ENCODE measurements at regions not wholly inside any gene's neighbourhood (a gene's known extent, or its start where the extent isn't known, plus 50 kb on each side); places are given as distances from the start of the nearest gene placed in this dataset.

GRCh38 chr11:122426073-122426472 lies 229.4 kb upstream of the UBASH3B start:
- TF ChIP-seq CTCF (IDR thresholded peaks at IDR 0.05): no peak
- no peak for ATAC-seq
- no peak overlapping the region for H3K27ac Mint-ChIP-seq
- no peaks in the 10 kb centered on the region for H3K36me3 Mint-ChIP-seq (ENCODE audit: low read depth)
- peaks cover 3% of the 10 kb centered on the region for H3K27me3 Mint-ChIP-seq
- CTCF ChIA-PET: no interaction called here
- H3K9me3 Mint-ChIP-seq: no peaks in the 10 kb centered on the region
- no peak overlapping the region for H3K4me3 Mint-ChIP-seq
- intact Hi-C loops (cut with micrococcal nuclease): no loop called here
- POLR2A ChIA-PET: no interaction called here
- no peaks in the 10 kb centered on the region for H3K4me1 Mint-ChIP-seq (ENCODE audit: low read depth)
- DNase-seq: no peak

- Mint-ChIP-seq H3K4me3 (no peak overlapping the region), H3K27me3 (peaks cover 6% of the 10 kb centered on the region), H3K4me1 (ENCODE audit: low read depth) (no peaks in the 10 kb centered on the region), H3K36me3 (ENCODE audit: low read depth) (no peaks in the 10 kb centered on the region), H3K9me3 (no peaks in the 10 kb centered on the region), H3K27ac (no peak overlapping the region)
- ChIA-PET CTCF (no interaction called here), POLR2A (no interaction called here)
- no peak for ATAC-seq
- no peak for DNase-seq
- TF ChIP-seq CTCF (IDR thresholded peaks at IDR 0.05): no peak
- intact Hi-C loops (cut with micrococcal nuclease): no loop called here
These were observed 230.9 kb upstream of the UBASH3B start for GRCh38 chr11:122424636-122425035.

- no peak for ATAC-seq
- POLR2A ChIA-PET: interaction anchor here (0.7 kb wide), 1 partner anchor 1082 kb away, joined by 3 read pairs; no protein-coding TSS in a partner anchor
These were observed 231.6 kb upstream of the UBASH3B start for GRCh38 chr11:122423886-122424285.

GRCh38 chr11:122423273-122423672 lies 232.2 kb upstream of the UBASH3B start:
- ChIA-PET POLR2A (interaction anchor here (0.7 kb wide), 1 partner anchor 1082 kb away, joined by 3 read pairs; no protein-coding TSS in a partner anchor), CTCF (no interaction called here)
- Mint-ChIP-seq H3K36me3 (ENCODE audit: low read depth) (no peaks in the 10 kb centered on the region), H3K4me3 (no peak overlapping the region), H3K9me3 (no peaks in the 10 kb centered on the region), H3K4me1 (ENCODE audit: low read depth) (no peaks in the 10 kb centered on the region), H3K27ac (no peak overlapping the region), H3K27me3 (peaks cover 4% of the 10 kb centered on the region)
- DNase-seq: no peak
- ATAC-seq: no peak
- intact Hi-C loops (cut with micrococcal nuclease): no loop called here
- TF ChIP-seq CTCF (IDR thresholded peaks at IDR 0.05): no peak

More at GRCh38 chr11:122423886-122424285, 231.6 kb upstream of the UBASH3B start:
- no peaks in the 10 kb centered on the region for H3K36me3 Mint-ChIP-seq (ENCODE audit: low read depth)
- H3K4me3 Mint-ChIP-seq: no peak overlapping the region
- no peaks in the 10 kb centered on the region for H3K9me3 Mint-ChIP-seq
- H3K27me3 Mint-ChIP-seq: peaks cover 4% of the 10 kb centered on the region
- no peak for DNase-seq
- intact Hi-C loops (cut with micrococcal nuclease): no loop called here
- no peak for TF ChIP-seq CTCF (IDR thresholded peaks at IDR 0.05)
- H3K4me1 Mint-ChIP-seq (ENCODE audit: low read depth): no peaks in the 10 kb centered on the region
- CTCF ChIA-PET: no interaction called here
- H3K27ac Mint-ChIP-seq: no peak overlapping the region

- DNase-seq (no peak), ATAC-seq (no peak)
- Mint-ChIP-seq H3K4me1 (ENCODE audit: low read depth) (no peaks in the 10 kb centered on the region), H3K27me3 (peaks cover 4% of the 10 kb centered on the region), H3K9me3 (no peaks in the 10 kb centered on the region), H3K27ac (no peak overlapping the region), H3K4me3 (no peak overlapping the region), H3K36me3 (ENCODE audit: low read depth) (no peaks in the 10 kb centered on the region)
- intact Hi-C loops (cut with micrococcal nuclease): no loop called here
- POLR2A ChIA-PET: no interaction called here
- TF ChIP-seq CTCF (IDR thresholded peaks at IDR 0.05): no peak
- CTCF ChIA-PET: no interaction called here
These were observed 232.8 kb upstream of the UBASH3B start for GRCh38 chr11:122422682-122423081.

All from activated CD8-positive, alpha-beta T cell treated with anti-CD3 and anti-CD28 coated beads for 36 hours (primary cell).